Naive thymus-derived CD8-positive, alpha-beta T cell (primary cell): ENCODE measurements at regions not wholly inside any gene's neighbourhood (a gene's known extent, or its start where the extent isn't known, plus 50 kb on each side); places are given as distances from the start of the nearest gene placed in this dataset.

Experiments used
- ATAC-seq, 2 donors: fragments of 150-1000 bp; cut with Tn5 transposase in 1 of 2; sonication (Bioruptor Pico), chemical (Tn5 transposase) in 1 of 2; 1 replicate in 1 of 2; 2 replicates in 1 of 2; pipeline ENCODE4 v1.10.0; 2021; ENCODE audit warnings: mild to moderate bottlenecking in 2 of 2, moderate library complexity in 2 of 2
- POLR2A ChIA-PET: fragments of 350-600 bp; sonication (Branson Sonifier 250); formaldehyde crosslinking; loops from one replicate; lab custom pipeline; 2021; ENCODE audit warnings: antibody characterized with exemption; lab: Charles Lee
- DNase-seq, 10 donors: peaks; one replicate each; pipeline versions ENCODE4 v3.0.0 to v3.0.0-alpha.2; 2020 to 2022
- H3K27ac Mint-ChIP-seq, 10 donors: one replicate each; pipeline ENCODE4 v1.8.0; 2020 to 2022; ENCODE audit warnings: mild to moderate bottlenecking in 10 of 10, mixed read lengths in 10 of 10, moderate library complexity in 4 of 10, inconsistent platforms in 1 of 10
- H3K27me3 Mint-ChIP-seq, 5 donors: one replicate each; pipeline ENCODE4 v1.8.0; 2021 to 2022; ENCODE audit warnings: mixed read lengths in 5 of 5
- H3K36me3 Mint-ChIP-seq, 3 donors: one replicate each; pipeline ENCODE4 v1.8.0; 2020 to 2022; ENCODE audit warnings: mixed read lengths in 3 of 3, mild to moderate bottlenecking in 2 of 3, inconsistent platforms in 1 of 3
- H3K4me1 Mint-ChIP-seq, 4 donors: one replicate each; pipeline ENCODE4 v1.8.0; 2021 to 2022; ENCODE audit warnings: mixed read lengths in 4 of 4
- H3K4me3 Mint-ChIP-seq, 10 donors: one replicate each; pipeline ENCODE4 v1.8.0; 2020 to 2022; ENCODE audit warnings: mild to moderate bottlenecking in 10 of 10, mixed read lengths in 10 of 10, moderate library complexity in 6 of 10, inconsistent platforms in 1 of 10
- H3K9me3 Mint-ChIP-seq, 9 donors: one replicate each; pipeline ENCODE4 v1.8.0; 2020 to 2022; ENCODE audit warnings: mixed read lengths in 9 of 9, mild to moderate bottlenecking in 3 of 9, inconsistent platforms in 1 of 9, moderate library complexity in 1 of 9

GRCh38 chr11:98180921-98181320 lies 839.8 kb upstream of the CNTN5 start:
- H3K36me3 Mint-ChIP-seq = no peaks in the 10 kb centered on the region
- no peaks in the 10 kb centered on the region for H3K27me3 Mint-ChIP-seq
- ATAC-seq (no peak), DNase-seq (no peak)
- peaks cover 2 to 14% (median 5%) of the 10 kb centered on the region in 9 donors for H3K9me3 Mint-ChIP-seq
- H3K4me3 Mint-ChIP-seq = no peak overlapping the region
- H3K27ac Mint-ChIP-seq = no peak overlapping the region
- POLR2A ChIA-PET = no interaction called here
- H3K4me1 Mint-ChIP-seq = no peaks in the 10 kb centered on the region

- Mint-ChIP-seq H3K9me3 (peaks cover 0 to 15% (median 3%) of the 10 kb centered on the region in 9 donors), H3K27me3 (no peaks in the 10 kb centered on the region), H3K27ac (no peak overlapping the region), H3K36me3 (no peaks in the 10 kb centered on the region), H3K4me3 (no peak overlapping the region), H3K4me1 (no peaks in the 10 kb centered on the region)
- ATAC-seq = no peak
- POLR2A ChIA-PET = no interaction called here
- no peak for DNase-seq
These were observed 837.7 kb upstream of the CNTN5 start for GRCh38 chr11:98183034-98183433.

- DNase-seq (no peak), ATAC-seq (no peak)
- Mint-ChIP-seq H3K4me1 (no peaks in the 10 kb centered on the region), H3K9me3 (peaks cover 0 to 15% (median 3%) of the 10 kb centered on the region in 9 donors), H3K4me3 (no peak overlapping the region), H3K36me3 (no peaks in the 10 kb centered on the region), H3K27me3 (no peaks in the 10 kb centered on the region), H3K27ac (no peak overlapping the region)
- POLR2A ChIA-PET = no interaction called here
These were observed 835.5 kb upstream of the CNTN5 start for GRCh38 chr11:98185245-98185644.

DNA sequence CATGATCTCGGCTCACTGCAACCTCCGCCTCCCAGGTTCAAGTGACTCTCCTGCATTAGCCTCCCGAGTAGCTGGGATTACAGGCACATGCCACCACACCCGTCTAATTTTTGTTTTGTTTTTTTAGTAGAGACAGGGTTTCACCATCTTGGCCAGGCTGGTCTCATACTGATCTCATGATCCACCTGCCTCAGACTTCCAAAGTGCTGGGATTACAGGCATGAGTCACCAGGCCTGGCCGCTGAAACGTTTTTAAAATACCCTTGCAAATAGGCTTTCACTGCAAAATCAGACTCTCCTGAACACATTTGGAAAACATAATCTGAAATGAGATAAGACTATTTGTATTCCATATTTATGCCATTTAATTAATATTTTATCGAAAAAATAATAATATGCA lies 826.1 kb upstream of the CNTN5 start:
- H3K4me1 Mint-ChIP-seq = no peaks in the 10 kb centered on the region
- H3K9me3 Mint-ChIP-seq = peaks cover 0 to 13% (median 0%) of the 10 kb centered on the region in 9 donors
- DNase-seq (no peak), ATAC-seq (no peak)
- H3K4me3 Mint-ChIP-seq = no peak overlapping the region
- no peaks in the 10 kb centered on the region for H3K27me3 Mint-ChIP-seq
- no peaks in the 10 kb centered on the region for H3K36me3 Mint-ChIP-seq
- H3K27ac Mint-ChIP-seq = no peak overlapping the region
- POLR2A ChIA-PET = no interaction called here

- POLR2A ChIA-PET = no interaction called here
- ATAC-seq = no peak
- Mint-ChIP-seq H3K4me1 (no peaks in the 10 kb centered on the region), H3K27ac (no peak overlapping the region), H3K36me3 (no peaks in the 10 kb centered on the region), H3K4me3 (no peak overlapping the region), H3K27me3 (no peaks in the 10 kb centered on the region), H3K9me3 (peaks cover 0 to 7% (median 0%) of the 10 kb centered on the region in 9 donors)
- DNase-seq = no peak
These were observed 825.4 kb upstream of the CNTN5 start for GRCh38 chr11:98195300-98195699.

DNA sequence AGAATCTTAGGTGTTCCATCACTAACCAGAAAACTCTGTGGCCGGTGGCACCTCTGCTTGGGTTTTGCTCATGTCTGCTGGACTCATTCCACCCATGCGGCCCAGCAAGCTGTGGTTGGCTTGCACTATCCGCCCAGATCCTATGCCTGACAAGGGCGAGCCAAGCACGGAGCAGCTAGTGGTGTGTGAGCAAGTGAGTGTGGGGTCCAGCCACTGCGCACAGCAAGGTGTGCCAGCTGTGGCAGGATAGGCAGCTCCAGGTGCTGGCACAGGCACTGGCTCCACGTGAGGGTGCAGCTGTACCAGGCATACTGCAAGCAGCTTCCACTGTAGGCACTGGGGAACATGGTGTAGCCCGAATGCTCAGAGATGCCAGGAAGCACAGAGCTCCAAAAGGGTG lies 813.7 kb upstream of the CNTN5 start:
- Mint-ChIP-seq H3K27ac (no peak overlapping the region), H3K36me3 (no peaks in the 10 kb centered on the region), H3K27me3 (no peaks in the 10 kb centered on the region), H3K4me1 (no peaks in the 10 kb centered on the region), H3K4me3 (no peak overlapping the region), H3K9me3 (peaks cover 0 to 22% (median 8%) of the 10 kb centered on the region in 9 donors)
- POLR2A ChIA-PET = no interaction called here
- DNase-seq (no peak), ATAC-seq (no peak)

DNA sequence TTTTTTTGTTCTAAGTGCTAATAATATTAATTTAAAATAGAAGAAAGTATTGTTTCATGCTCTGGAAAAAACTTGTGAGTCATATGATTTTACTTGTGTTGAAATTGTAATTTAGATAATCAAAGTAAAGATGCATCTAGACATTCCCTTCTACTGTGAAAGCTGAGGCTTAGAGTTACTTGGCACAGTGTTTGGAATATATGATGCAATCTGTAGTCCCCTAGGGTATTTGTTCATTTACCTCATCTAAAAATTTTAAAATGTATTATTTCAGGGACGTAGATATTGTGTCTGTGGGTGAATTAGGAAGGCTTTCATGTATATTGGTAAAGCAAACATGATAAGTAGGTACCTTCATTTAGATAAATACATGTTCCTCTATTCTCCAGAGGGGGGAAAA lies 793.5 kb upstream of the CNTN5 start:
- H3K36me3 Mint-ChIP-seq = no peaks in the 10 kb centered on the region

GRCh38 chr11:98230678-98231077 lies 790.1 kb upstream of the CNTN5 start:
- Mint-ChIP-seq H3K4me1 (no peaks in the 10 kb centered on the region), H3K9me3 (peaks cover 0 to 4% (median 0%) of the 10 kb centered on the region in 9 donors)
- DNase-seq = no peak

More for the DNA sequence above, 793.5 kb upstream of the CNTN5 start:
- DNase-seq (no peak), ATAC-seq (no peak)
- H3K4me1 Mint-ChIP-seq = no peaks in the 10 kb centered on the region
- no peak overlapping the region for H3K27ac Mint-ChIP-seq
- peaks cover 0 to 8% (median 2%) of the 10 kb centered on the region in 9 donors for H3K9me3 Mint-ChIP-seq
- H3K4me3 Mint-ChIP-seq = no peak overlapping the region
- no peaks in the 10 kb centered on the region for H3K27me3 Mint-ChIP-seq
- POLR2A ChIA-PET = no interaction called here

GRCh38 chr11:98234698-98235097 lies 786.1 kb upstream of the CNTN5 start:
- H3K36me3 Mint-ChIP-seq = no peaks in the 10 kb centered on the region
- no peak overlapping the region for H3K27ac Mint-ChIP-seq
- no peaks in the 10 kb centered on the region for H3K27me3 Mint-ChIP-seq
- peaks cover 0 to 12% (median 1%) of the 10 kb centered on the region in 9 donors for H3K9me3 Mint-ChIP-seq
- DNase-seq (no peak), ATAC-seq (no peak)
- POLR2A ChIA-PET = no interaction called here
- H3K4me1 Mint-ChIP-seq = no peaks in the 10 kb centered on the region
- H3K4me3 Mint-ChIP-seq = no peak overlapping the region

More at GRCh38 chr11:98230678-98231077, 790.1 kb upstream of the CNTN5 start:
- Mint-ChIP-seq H3K27me3 (no peaks in the 10 kb centered on the region), H3K4me3 (no peak overlapping the region), H3K27ac (no peak overlapping the region), H3K36me3 (no peaks in the 10 kb centered on the region)
- ATAC-seq = no peak
- POLR2A ChIA-PET = no interaction called here

DNA sequence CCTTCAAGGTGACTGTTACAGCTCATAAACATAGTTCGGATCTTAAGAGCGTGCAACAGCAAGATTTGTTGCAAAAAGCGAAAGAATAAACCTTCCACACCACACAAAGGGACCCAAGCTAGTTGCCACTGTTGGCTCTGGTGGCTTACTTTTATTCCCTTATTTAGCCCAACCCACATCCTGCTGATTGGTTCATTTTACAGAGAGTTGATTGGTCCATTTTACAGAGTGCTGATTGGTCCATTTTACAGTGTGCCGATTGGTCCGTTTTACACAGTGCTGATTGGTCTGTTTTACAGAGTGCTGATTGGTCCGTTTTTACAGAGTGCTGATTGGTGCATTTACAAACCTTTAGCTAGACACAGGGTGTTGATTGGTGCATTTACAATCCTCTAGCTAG lies 776.9 kb upstream of the CNTN5 start:
- peaks cover 0 to 20% (median 9%) of the 10 kb centered on the region in 9 donors for H3K9me3 Mint-ChIP-seq
- no peaks in the 10 kb centered on the region for H3K36me3 Mint-ChIP-seq
- ATAC-seq (no peak), DNase-seq (no peak)
- H3K4me1 Mint-ChIP-seq = no peaks in the 10 kb centered on the region
- no peaks in the 10 kb centered on the region for H3K27me3 Mint-ChIP-seq
- H3K4me3 Mint-ChIP-seq = no peak overlapping the region
- H3K27ac Mint-ChIP-seq = no peak overlapping the region
- POLR2A ChIA-PET = no interaction called here

- DNase-seq (no peak), ATAC-seq (no peak)
- peaks cover 0 to 20% (median 7%) of the 10 kb centered on the region in 9 donors for H3K9me3 Mint-ChIP-seq
- POLR2A ChIA-PET = no interaction called here
- H3K4me3 Mint-ChIP-seq = no peak overlapping the region
- H3K36me3 Mint-ChIP-seq = no peaks in the 10 kb centered on the region
- H3K27me3 Mint-ChIP-seq = no peaks in the 10 kb centered on the region
- no peaks in the 10 kb centered on the region for H3K4me1 Mint-ChIP-seq
- no peak overlapping the region for H3K27ac Mint-ChIP-seq
These were observed 759.8 kb upstream of the CNTN5 start for GRCh38 chr11:98260983-98261382.

DNA sequence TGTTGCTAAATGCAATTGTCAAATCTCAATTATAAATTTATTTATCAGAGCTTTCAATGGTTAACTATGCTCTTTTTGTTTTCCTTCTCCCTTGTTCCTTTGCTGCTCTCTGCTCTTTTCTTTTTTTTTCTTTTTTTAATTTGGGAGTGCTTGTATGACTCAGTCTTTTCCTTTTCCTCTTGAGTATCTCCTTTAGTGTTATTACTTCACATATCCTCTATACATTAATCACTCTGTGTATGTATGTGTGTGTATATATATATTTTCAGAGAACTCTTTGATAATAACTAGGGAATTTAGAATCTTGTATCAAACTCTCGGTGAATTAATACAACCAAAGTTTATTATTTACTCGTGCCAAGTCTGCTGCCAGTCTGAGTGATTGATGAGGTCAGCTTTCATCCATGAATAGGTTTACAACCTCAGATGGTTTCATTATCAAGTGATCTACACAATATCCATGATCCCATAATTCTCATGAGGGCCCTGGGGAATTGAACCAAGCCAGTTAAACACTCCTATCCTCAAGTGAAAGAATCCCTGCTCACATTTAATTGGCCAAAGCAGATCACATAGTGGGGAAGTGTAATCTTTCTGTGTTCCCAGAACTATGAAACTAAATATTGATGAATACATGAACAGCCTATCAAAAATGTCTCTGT lies 743.4 kb upstream of the CNTN5 start:
- no peak for ATAC-seq
- Mint-ChIP-seq H3K9me3 (peaks cover 0 to 32% (median 0%) of the 10 kb centered on the region in 9 donors), H3K4me1 (no peaks in the 10 kb centered on the region), H3K27ac (no peak overlapping the region), H3K27me3 (no peaks in the 10 kb centered on the region), H3K36me3 (no peaks in the 10 kb centered on the region), H3K4me3 (no peak overlapping the region)
- POLR2A ChIA-PET = no interaction called here
- DNase-seq = no peak

DNA sequence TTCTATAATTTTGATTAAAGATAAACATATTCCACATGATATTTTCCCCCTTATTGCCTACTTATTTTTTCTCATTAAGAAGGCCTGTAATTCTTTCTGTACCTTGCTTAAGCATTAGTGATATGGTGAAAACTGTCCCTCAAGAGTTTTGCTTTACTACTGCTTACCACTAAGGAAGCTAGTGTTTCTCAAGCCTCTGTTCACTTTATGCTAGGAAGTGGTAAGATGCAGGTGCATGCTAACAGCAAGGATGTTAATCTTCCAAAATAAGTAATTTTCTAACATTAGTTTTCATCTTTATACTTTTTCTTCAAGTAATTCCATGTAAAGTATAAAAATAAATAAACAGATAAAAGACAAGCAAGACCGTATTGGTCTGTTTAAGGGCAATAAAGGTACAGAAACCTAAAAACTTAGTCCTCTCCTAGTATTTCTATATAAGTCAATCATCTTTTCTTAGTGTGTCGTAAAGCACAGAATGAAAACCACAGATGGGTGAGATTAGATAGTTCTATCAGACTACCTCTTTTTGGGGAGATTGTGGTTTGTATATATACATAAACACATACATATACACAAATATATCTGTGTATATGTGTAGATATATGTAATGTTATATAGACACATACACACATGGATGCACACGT lies 731.0 kb upstream of the CNTN5 start:
- ATAC-seq (no peak), DNase-seq (no peak)
- Mint-ChIP-seq H3K27ac (no peak overlapping the region), H3K36me3 (no peaks in the 10 kb centered on the region), H3K4me1 (no peaks in the 10 kb centered on the region), H3K27me3 (no peaks in the 10 kb centered on the region), H3K9me3 (peaks cover 0 to 8% (median 0%) of the 10 kb centered on the region in 9 donors), H3K4me3 (no peak overlapping the region)
- POLR2A ChIA-PET = no interaction called here
